ENCODE measurements at regions not wholly inside any gene's neighbourhood (a gene's known extent, or its start where the extent isn't known, plus 50 kb on each side); places are given as distances from the start of the nearest gene placed in this dataset.

GRCh38 chr1:223479261-223479660 lies 86.0 kb downstream of the CCDC185 start:
- H3K4me3 ChIP-seq (ENCODE audit: insufficient read depth, low read depth, low read length) = no peak overlapping the region
- H3K36me3 ChIP-seq (replicated peaks; ENCODE audit: control insufficient read depth, insufficient read depth, low read length) = no peaks in the 10 kb centered on the region
- peak; percentile 52 for DNase-seq
- H3K27me3 ChIP-seq (ENCODE audit: control insufficient read depth, insufficient read depth, low read length) = no peaks in the 10 kb centered on the region; the same call in 1 of the 2 replicates

- Histone ChIP-seq H3K27me3 (ENCODE audit: control insufficient read depth, insufficient read depth, low read length) (no peaks in the 10 kb centered on the region; the same call in 1 of the 2 replicates), H3K4me3 (ENCODE audit: insufficient read depth, low read depth, low read length) (no peak overlapping the region), H3K36me3 (replicated peaks; ENCODE audit: control insufficient read depth, insufficient read depth, low read length) (no peaks in the 10 kb centered on the region)
- DNase-seq = peak; percentile 63
These were observed 86.7 kb downstream of the CCDC185 start for GRCh38 chr1:223479718-223480425.

GRCh38 chr1:223482132-223482531 lies 88.9 kb downstream of the CCDC185 start:
- H3K4me3 ChIP-seq (ENCODE audit: insufficient read depth, low read depth, low read length) = no peak overlapping the region
- no peak for DNase-seq
- H3K36me3 ChIP-seq (replicated peaks; ENCODE audit: control insufficient read depth, insufficient read depth, low read length) = no peaks in the 10 kb centered on the region
- H3K27me3 ChIP-seq (ENCODE audit: control insufficient read depth, insufficient read depth, low read length) = no peaks in the 10 kb centered on the region

- DNase-seq = no peak
- Histone ChIP-seq H3K36me3 (replicated peaks; ENCODE audit: control insufficient read depth, insufficient read depth, low read length) (no peaks in the 10 kb centered on the region), H3K27me3 (ENCODE audit: control insufficient read depth, insufficient read depth, low read length) (no peaks in the 10 kb centered on the region), H3K4me3 (ENCODE audit: insufficient read depth, low read depth, low read length) (no peak overlapping the region)
These were observed 89.6 kb downstream of the CCDC185 start for GRCh38 chr1:223482766-223483165.

GRCh38 chr1:223483511-223483910 lies 90.3 kb downstream of the CCDC185 start:
- DNase-seq = no peak
- H3K27me3 ChIP-seq (ENCODE audit: control insufficient read depth, insufficient read depth, low read length) = no peaks in the 10 kb centered on the region
- H3K4me3 ChIP-seq (ENCODE audit: insufficient read depth, low read depth, low read length) = no peak overlapping the region

GRCh38 chr1:223486366-223486765 lies 93.2 kb downstream of the CCDC185 start:
- H3K4me3 ChIP-seq (ENCODE audit: insufficient read depth, low read depth, low read length) = no peak overlapping the region
- H3K36me3 ChIP-seq (replicated peaks; ENCODE audit: control insufficient read depth, insufficient read depth, low read length) = no peaks in the 10 kb centered on the region
- DNase-seq = peak; percentile 71
- no peaks in the 10 kb centered on the region for H3K27me3 ChIP-seq (ENCODE audit: control insufficient read depth, insufficient read depth, low read length)

More at GRCh38 chr1:223483511-223483910, 90.3 kb downstream of the CCDC185 start:
- no peaks in the 10 kb centered on the region for H3K36me3 ChIP-seq (replicated peaks; ENCODE audit: control insufficient read depth, insufficient read depth, low read length)

- no peak overlapping the region for H3K4me3 ChIP-seq (ENCODE audit: insufficient read depth, low read depth, low read length)
- H3K27me3 ChIP-seq (ENCODE audit: control insufficient read depth, insufficient read depth, low read length) = no peaks in the 10 kb centered on the region
- H3K36me3 ChIP-seq (replicated peaks; ENCODE audit: control insufficient read depth, insufficient read depth, low read length) = no peaks in the 10 kb centered on the region
- peak; percentile 57 for DNase-seq
These were observed 94.0 kb downstream of the CCDC185 start for GRCh38 chr1:223486932-223487886.

- no peak for DNase-seq
- Histone ChIP-seq H3K4me3 (ENCODE audit: insufficient read depth, low read depth, low read length) (no peak overlapping the region), H3K36me3 (replicated peaks; ENCODE audit: control insufficient read depth, insufficient read depth, low read length) (no peaks in the 10 kb centered on the region), H3K27me3 (ENCODE audit: control insufficient read depth, insufficient read depth, low read length) (no peaks in the 10 kb centered on the region)
These were observed 94.7 kb downstream of the CCDC185 start for GRCh38 chr1:223487887-223488259.

GRCh38 chr1:223489439-223489838 lies 96.2 kb downstream of the CCDC185 start:
- no peaks in the 10 kb centered on the region for H3K27me3 ChIP-seq (ENCODE audit: control insufficient read depth, insufficient read depth, low read length)
- H3K36me3 ChIP-seq (replicated peaks; ENCODE audit: control insufficient read depth, insufficient read depth, low read length) = no peaks in the 10 kb centered on the region
- no peak overlapping the region for H3K4me3 ChIP-seq (ENCODE audit: insufficient read depth, low read depth, low read length)
- no peak for DNase-seq

GRCh38 chr1:223490256-223490655 lies 97.0 kb downstream of the CCDC185 start:
- no peak for DNase-seq
- H3K27me3 ChIP-seq (ENCODE audit: control insufficient read depth, insufficient read depth, low read length) = no peaks in the 10 kb centered on the region
- H3K4me3 ChIP-seq (ENCODE audit: insufficient read depth, low read depth, low read length) = no peak overlapping the region
- H3K36me3 ChIP-seq (replicated peaks; ENCODE audit: control insufficient read depth, insufficient read depth, low read length) = no peaks in the 10 kb centered on the region
